ENCODE measurements at regions not wholly inside any gene's neighbourhood (a gene's known extent, or its start where the extent isn't known, plus 50 kb on each side); places are given as distances from the start of the nearest gene placed in this dataset.
"Not testable (repeated sequence)": the region's sequence is repeated elsewhere in the genome, so short reads cannot be mapped to it uniquely, and the experiment has no call there.

GRCh38 chr15:69871511-69872134 is 226.1 kb downstream of the TLE3 start:
- no peak for DNase-seq (ENCODE audit: low spot score)

DNA sequence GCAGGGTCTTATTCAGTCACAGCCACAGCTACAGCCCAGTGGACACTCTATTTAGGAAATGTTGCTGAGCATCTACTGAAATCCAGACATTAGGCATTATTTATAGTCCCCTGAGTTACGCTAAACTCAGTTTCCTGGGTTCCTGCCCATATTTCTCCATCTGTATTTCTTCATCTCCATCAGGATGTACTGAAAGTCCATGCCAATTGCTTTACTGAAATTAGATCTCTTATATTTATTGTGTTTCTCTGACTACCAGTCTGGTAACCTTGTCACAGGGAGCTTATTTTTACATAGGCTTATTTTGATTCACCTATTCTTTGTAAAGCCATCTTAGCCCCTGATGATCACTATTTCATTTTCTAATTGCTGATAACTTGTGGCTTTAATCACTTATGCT is 223.9 kb downstream of the TLE3 start:
- no peak for DNase-seq (ENCODE audit: low spot score)

DNA sequence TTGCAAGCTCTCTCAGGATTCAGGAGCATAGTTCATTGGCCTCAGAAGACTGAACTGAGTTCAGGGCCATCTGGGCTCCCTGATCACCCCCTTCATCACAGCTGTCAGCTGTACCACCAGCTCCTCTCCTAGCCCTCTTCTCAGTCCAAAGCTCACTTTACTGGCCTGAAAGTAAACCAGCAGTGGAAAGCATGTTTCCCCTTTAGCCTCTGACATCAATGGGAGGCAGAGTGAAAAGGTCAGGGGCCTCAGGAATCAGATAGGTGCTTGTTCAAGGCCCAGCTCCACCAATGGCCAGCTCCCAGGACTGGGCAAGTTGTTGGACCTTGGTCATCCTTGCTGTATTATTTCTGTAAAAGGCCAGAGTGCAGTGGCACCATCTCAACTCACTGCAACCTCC is 223.4 kb downstream of the TLE3 start:
- no peak for DNase-seq (ENCODE audit: low spot score)

GRCh38 chr15:69876064-69876940 is 221.4 kb downstream of the TLE3 start:
- no peak for DNase-seq (ENCODE audit: low spot score)

DNA sequence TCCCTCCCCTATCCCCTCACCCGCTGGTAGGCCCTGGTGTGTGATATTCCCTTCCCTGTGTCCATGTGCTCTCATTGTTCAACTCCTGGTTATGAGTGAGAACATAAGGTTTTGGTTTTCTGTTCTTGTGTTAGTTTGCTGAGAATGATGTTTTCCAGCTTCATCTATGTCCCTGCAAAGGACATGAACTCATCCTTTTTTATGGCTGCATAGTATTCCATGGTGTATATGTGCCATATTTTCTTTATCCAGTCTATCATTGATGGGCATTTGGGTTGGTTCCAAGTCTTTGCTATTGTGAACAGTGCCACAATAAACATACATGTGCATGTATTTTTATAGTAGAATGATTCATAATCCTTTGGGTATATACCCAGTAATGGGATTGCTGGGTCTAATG is 217.8 kb downstream of the TLE3 start:
- not testable (repeated sequence) for DNase-seq (ENCODE audit: low spot score)

DNA sequence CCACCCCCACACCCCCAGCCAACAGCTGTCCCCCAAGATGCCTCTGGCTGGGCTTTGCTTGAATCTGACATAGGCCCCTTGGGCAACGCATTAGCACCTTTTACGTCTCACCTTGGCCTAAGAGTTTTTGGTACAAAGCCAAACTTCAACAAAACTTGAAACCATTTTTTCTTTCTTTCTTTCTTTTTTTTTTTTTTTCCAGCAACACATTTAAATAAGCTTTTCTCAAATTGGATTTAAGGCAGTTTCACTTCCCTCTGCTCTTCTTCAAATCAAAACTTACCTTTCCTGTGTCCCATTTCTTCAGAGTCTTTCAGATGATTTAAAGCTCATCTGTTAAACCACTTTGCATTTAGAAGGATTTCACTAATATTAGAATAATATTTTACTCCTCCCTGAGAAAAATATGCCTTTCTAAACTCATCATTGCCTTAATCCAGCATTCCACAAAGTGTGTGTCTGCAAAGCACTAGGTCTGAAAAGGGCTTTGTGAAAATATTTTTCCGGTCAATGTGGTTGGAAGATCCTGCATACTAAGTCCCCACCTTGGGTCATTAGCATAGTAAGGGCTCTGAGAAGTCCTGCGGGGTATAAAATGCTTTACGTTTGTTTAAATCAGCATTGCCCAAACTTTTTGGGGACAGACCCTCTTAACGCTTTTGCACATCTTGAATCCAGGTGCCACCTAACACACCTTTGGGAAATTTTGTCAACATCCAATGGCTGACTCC is 217.0 kb downstream of the TLE3 start:
- no peak for DNase-seq (ENCODE audit: low spot score)

- no peak for DNase-seq (ENCODE audit: low spot score)
Measured at GRCh38 chr15:69881302-69881670, 216.4 kb downstream of the TLE3 start.

DNA sequence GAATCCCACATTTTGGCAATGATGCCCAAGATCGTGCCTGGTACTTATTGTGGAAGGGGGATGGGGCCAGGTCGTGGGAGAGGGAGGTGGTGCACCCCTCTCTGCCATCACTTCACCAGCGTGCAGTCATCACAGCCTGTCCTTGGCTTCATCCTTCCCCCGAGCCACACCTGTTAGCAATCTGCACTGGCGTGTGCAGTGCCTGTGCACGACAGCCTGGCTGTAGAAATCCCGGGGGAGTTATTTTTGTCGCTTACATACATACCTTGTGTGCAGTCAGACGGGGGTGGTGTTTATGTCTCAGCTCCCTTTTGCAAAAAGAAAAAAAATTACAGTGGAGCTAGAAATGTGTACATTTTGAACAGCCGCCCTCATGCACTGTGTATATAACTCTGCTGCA is 216.0 kb downstream of the TLE3 start:
- no peak for DNase-seq (ENCODE audit: low spot score)

- DNase-seq (ENCODE audit: low spot score): no peak
Measured at GRCh38 chr15:69883306-69883705, 214.4 kb downstream of the TLE3 start.

- no peak for DNase-seq (ENCODE audit: low spot score)
Measured at GRCh38 chr15:69885173-69885955, 212.4 kb downstream of the TLE3 start.

- peak; percentile 5 for DNase-seq (ENCODE audit: low spot score)
Measured at GRCh38 chr15:69887009-69887408, 210.7 kb downstream of the TLE3 start.

- no peak for DNase-seq (ENCODE audit: low spot score)
Measured at GRCh38 chr15:69887553-69887952, 210.2 kb downstream of the TLE3 start.

DNA sequence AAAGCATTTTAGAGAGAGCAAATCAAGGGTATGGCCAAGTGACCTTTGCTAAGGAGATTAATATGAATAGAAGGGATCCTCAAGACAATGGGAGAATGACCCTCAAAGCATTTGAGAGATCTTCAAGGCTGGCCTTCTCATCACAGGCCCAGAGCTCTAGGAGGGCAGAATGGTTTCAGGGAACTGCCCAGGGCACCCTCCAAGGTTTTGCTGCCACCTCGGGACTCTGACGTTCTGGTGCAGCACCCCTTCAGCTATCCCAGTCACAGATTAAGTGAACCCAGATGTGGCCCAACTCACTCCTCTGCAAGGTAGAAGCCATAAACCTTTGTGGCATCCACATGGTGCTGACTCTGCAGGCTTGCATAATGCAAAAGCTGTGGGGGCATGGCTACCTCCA is 209.3 kb downstream of the TLE3 start:
- DNase-seq (ENCODE audit: low spot score): no peak

DNA sequence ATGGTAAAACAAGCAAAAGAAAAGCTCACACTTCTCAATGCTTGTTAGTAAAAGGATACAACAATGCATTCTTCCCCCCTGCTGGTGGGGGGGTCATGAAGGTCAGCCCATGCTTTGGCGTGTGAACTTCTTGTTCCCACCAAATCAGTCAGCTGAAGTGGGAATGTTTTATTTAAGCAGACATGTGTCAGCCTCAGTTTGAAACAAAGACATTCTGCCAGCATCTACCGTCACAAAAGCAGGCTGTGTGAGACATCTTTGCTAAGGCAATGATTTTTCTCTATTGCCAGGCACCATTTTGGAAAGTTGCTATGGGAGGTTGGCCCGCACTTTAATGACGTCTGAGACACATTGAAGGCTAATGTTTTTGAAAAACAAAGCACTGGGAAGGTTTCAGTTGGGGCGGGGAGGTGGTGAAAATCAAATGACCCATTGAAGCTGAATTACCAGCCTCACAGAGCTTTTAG is 206.6 kb downstream of the TLE3 start:
- DNase-seq (ENCODE audit: low spot score): no peak

DNA sequence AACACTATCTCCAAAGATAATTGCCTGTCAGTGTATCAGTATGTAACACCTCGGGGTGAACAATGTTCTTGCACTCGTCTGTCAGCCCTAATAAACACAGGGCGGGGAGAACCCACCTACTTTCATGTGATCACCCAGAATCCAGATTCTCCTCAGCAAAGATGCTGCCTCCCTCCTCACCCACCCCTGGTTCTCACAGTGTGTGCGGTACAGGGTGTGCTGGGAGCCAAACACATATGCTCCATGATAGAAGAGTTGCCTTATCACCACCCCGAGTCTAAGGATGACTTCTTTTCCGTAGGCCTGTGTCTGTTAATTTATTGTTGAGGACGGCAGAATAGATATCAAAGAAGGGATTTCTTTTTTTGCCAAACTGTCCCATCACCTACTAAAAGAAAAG is 206.1 kb downstream of the TLE3 start:
- no peak for DNase-seq (ENCODE audit: low spot score)

DNA sequence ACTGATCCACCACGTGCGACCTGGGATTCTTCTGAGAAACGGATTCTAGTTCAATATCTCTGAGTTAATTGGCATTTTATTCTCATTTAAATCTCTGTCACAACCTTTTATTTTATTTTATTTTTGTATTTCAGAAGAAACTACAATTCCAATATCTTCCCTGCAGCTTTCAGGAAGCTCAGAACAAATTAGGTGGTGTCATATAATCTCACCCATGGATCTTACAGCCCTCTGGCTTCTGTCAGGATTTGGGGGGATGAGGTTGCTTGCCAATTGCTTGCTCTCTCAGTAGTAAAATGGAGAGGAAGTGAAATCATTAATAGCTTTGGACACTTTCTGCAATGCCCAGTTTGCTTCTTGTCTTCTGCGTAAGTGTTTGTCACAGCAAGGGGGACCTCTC is 205.4 kb downstream of the TLE3 start:
- DNase-seq (ENCODE audit: low spot score): no peak

DNA sequence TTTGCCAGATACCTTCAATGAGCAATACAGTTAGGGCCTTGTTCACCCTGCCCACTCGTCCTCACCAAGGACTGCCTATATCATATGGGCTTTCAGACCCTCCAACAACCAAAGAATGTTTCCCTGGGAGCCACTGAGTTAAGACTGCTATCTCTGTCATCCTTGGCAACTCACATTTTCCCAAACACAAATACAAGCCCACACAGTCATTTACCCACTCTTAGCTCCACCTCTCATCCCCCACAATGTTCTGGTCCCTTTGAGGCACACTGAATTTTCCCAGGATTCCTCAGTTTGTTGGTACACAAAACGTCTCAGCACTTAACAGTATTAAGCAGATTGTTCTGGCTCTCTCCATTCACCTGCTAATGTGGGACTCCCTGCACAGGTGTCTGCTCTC is 204.6 kb downstream of the TLE3 start:
- DNase-seq (ENCODE audit: low spot score): no peak

DNA sequence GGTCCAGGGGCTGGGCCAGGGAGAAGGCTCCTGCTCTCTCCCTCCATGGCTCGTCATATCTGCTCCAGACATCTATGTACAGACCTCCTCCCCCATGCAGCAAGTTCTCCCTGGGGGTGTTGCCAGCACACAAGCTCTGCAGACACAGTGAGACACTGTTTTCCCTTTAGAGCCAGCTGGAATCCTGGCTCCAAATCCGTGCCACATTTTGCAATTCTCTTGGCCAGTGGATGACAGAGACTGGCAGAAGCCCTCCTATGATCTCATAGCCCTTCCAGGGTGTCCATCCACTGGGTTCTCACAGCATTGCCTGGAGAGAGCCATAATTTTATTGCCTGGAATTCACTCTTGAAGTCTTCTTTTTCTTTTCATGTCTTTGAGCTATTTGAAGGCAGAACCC is 203.9 kb downstream of the TLE3 start:
- no peak for DNase-seq (ENCODE audit: low spot score)

- no peak for DNase-seq (ENCODE audit: low spot score)
Measured at GRCh38 chr15:69895202-69895601, 202.5 kb downstream of the TLE3 start.

- no peak for DNase-seq (ENCODE audit: low spot score)
Measured at GRCh38 chr15:69896606-69897005, 201.1 kb downstream of the TLE3 start.

DNA sequence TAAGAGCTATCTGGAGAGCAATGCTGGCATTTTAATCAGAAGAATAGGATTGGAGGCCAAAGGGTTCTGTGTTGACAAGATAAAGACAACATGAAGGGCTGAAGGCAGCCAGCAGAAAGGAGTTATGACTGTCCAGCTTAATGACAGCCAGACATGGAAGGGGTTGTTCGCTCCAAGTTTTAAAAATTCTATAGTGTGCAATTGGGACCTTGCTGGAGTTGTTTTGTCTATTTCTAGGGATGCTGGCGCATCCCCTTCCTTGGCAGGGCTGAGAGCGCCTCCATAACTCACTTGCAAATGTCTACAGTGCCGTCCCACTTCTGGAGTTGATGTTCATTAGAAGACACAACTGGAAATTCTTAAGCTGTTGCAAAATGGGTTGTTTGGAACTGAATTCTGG is 200.7 kb downstream of the TLE3 start:
- DNase-seq (ENCODE audit: low spot score): no peak
